ENCODE measurements at regions not wholly inside any gene's neighbourhood (a gene's known extent, or its start where the extent isn't known, plus 50 kb on each side); places are given as distances from the start of the nearest gene placed in this dataset.
A peak's percentile ranks its signal among the peaks of the same experiment; 100 is the strongest.

DNA sequence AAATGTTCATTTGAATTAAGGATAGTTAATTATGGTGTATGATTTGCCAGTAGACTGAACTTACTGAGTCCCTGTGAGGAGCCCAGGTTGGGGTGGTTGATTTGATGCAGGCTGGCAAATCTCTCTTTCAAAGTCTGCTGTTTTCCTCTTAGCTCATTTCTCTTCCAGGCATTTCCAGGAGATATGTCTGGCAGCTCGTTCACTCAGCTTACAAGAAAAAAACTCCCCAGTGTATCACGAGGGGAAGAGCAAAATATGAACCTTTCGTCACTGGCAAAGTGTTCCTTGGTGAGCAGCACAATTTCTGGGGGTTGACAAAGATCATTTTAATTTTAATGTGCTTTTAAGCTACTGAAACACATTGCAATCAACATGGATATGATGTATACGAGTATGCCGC, 244.2 kb downstream of the CBLL2 start:
- TF ChIP-seq, protein P1, sequence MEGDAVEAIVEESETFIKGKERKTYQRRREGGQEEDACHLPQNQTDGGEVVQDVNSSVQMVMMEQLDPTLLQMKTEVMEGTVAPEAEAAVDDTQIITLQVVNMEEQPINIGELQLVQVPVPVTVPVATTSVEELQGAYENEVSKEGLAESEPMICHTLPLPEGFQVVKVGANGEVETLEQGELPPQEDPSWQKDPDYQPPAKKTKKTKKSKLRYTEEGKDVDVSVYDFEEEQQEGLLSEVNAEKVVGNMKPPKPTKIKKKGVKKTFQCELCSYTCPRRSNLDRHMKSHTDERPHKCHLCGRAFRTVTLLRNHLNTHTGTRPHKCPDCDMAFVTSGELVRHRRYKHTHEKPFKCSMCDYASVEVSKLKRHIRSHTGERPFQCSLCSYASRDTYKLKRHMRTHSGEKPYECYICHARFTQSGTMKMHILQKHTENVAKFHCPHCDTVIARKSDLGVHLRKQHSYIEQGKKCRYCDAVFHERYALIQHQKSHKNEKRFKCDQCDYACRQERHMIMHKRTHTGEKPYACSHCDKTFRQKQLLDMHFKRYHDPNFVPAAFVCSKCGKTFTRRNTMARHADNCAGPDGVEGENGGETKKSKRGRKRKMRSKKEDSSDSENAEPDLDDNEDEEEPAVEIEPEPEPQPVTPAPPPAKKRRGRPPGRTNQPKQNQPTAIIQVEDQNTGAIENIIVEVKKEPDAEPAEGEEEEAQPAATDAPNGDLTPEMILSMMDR (IDR thresholded peaks at IDR 0.05; ENCODE audit: insufficient read depth, low read depth, low read length), result no peak
- DNase-seq (ENCODE audit: low read depth), result peak; percentile 1
- no peak overlapping the region for H3K4me3 ChIP-seq (ENCODE audit: low read depth, low read length)

DNA sequence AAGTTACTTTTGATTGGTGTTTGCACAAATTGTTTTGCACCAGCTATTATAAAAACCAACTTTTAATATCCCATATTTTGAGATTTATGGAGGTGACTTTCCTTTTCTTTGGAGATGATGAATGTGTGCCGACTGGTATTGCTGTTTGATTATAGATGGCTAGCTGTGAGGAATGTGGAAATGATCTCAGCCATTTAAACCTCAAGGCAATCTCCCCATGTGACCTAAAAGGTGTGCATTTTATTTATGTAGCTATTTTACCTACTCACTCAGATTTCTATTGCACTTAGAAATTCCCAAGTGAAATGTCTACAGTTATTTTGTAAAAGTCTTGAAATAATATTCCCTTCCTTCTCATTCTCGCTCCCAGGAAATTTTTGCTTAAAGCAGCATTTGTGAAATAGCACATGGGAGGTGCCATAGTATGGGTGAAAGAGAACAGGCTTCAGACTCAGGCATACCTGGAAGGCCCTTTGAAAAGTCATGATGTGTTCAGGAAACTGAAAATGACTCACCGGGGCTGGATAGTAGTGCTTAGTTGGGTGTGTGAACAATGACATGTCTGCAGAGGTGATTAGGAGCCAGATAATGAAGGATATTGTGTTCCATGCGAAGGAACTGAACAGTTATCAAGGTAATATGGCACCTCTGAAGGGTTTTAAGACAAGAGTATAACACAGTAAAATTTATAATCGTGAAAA, 247.6 kb downstream of the CBLL2 start:
- no peak overlapping the region for H3K4me3 ChIP-seq (ENCODE audit: low read depth, low read length)
- TF ChIP-seq, protein P1 (IDR thresholded peaks at IDR 0.05; ENCODE audit: insufficient read depth, low read depth, low read length), result no peak
- DNase-seq (ENCODE audit: low read depth), result no peak

DNA sequence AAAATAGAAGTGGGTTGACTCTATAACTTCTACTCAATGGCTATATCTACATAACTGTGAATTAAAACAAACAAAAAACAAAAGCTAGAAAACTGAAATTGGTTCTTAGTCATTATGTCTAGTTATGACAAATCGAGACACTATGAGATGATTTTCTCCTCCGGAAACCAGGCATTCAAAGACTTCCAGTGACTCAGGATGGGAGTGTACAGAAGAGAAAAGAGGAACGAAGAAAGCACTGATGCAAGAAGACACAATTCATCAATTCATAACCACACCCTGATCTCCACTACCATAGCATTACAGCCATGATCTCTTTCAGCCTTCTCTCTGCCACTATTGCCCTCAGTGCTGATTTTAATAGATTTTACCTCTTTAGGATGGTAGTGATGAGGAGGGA, 253.6 kb downstream of the CBLL2 start:
- no peak for DNase-seq (ENCODE audit: low read depth)
- no peak overlapping the region for H3K4me3 ChIP-seq (ENCODE audit: low read depth, low read length)
- TF ChIP-seq, protein P1 (IDR thresholded peaks at IDR 0.05; ENCODE audit: insufficient read depth, low read depth, low read length), result no peak

DNA sequence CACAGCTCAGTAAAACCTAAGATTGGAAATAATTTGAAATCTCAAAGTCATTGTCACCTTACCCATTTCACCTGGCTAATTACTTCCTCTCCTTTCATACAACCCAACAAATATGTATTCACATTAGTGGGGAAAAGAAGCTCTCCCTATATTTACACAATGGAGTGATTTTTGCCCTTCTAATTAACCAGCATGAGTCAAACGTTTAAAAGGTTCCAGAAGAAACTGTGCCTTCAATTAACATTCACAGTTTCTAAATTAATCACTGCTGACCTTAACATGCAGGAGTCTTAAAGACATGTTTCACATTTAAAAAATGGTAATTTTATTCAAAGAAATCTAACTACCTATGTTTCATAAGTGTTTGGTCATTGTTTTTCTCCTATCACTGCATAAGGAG, 254.6 kb downstream of the CBLL2 start:
- TF ChIP-seq, protein P1 (IDR thresholded peaks at IDR 0.05; ENCODE audit: insufficient read depth, low read depth, low read length), result no peak
- no peak for DNase-seq (ENCODE audit: low read depth)
- H3K4me3 ChIP-seq (ENCODE audit: low read depth, low read length), result no peak overlapping the region

DNA sequence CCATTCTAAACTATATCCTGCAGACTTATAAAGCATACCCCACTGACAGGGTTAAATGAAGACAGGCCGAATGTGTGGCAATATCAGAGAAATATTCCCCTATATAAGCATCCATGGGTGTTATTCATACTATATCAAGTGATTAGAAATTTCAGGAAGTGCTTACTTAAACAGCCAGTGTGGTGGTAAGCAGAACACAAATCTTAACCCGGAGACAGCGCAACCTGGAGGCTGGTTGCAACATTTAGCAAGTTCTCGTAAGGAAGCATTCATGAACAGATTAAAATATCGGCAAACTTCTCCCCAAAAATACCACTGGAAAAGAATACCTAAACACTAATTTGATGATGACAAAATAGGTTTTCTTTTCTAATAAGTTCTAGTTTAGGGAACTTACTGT, 261.2 kb downstream of the CBLL2 start:
- DNase-seq (ENCODE audit: low read depth), result no peak
- TF ChIP-seq, protein P1 (IDR thresholded peaks at IDR 0.05; ENCODE audit: insufficient read depth, low read depth, low read length), result no peak
- H3K4me3 ChIP-seq (ENCODE audit: low read depth, low read length), result no peak overlapping the region

DNA sequence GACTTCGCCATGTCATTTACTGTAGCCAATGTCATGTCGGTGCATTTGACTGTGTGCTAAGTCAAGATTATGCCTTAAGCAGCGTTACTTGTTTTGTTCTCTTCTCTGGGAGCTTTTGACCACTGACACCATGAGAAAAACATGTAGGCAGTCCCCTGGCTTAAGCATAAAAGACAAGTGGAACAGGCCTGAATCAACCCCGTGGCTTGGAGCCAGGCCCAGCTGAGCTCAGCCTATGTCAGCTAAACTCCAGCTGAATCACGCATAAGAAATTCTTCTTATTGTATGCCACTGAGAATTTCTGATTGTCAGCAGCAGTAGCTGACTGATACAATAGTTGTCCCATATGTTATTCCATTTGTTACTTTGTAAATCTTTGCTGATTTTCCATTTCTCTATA, 261.9 kb downstream of the CBLL2 start:
- peak; percentile 22 for DNase-seq (ENCODE audit: low read depth)
- TF ChIP-seq, protein P1 (IDR thresholded peaks at IDR 0.05; ENCODE audit: insufficient read depth, low read depth, low read length), result no peak
- no peak overlapping the region for H3K4me3 ChIP-seq (ENCODE audit: low read depth, low read length)
